NCI-H69 (cell line): ENCODE measurements at regions not wholly inside any gene's neighbourhood (a gene's known extent, or its start where the extent isn't known, plus 50 kb on each side); places are given as distances from the start of the nearest gene placed in this dataset.
"Not testable (repeated sequence)": the region's sequence is repeated elsewhere in the genome, so short reads cannot be mapped to it uniquely, and the experiment has no call there.

ENCODE experiments used
- DNase-seq: peaks from one replicate; lab custom pipeline; 2025; lab: John Stamatoyannopoulos, UW

DNA sequence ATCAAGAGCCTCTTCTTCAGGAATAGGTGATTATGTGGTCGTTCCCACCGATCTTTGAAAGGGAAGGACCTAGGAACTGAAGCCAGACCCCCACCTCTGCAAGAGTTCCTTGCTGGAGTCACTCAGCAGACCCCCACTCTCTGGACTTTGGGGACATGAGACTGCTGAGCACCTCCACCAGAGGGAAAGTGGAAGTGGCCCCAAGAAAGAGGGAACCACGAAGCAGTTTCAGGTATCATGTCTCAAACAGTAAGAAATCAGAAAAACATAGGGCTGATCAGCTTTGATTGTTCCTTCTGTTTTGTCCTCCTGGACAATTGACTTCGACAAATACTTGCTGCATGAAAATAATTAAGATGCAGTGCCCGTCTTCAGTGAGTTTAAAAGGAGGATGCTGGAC is 84.2 kb upstream of the ADORA2B start:
- not testable (repeated sequence) for DNase-seq

DNA sequence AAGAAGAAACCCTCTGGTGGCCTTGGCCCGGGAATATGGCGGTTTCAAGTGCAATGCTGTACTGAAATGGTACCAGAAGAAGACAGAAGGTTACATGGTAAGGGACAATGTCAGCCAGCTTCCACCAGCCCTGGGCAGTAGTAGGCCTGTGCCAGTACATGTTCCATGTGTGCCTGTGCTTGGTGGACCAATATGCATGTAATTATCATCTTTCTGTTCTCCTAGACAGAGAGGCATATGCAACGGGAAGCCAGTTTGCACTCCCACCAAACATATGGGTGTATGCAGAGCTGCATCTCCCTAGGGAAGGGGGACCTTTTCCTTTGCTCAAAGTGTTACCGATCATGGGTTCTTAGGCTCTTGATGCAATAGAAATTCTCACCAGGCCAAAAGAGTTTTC is 80.9 kb upstream of the ADORA2B start:
- not testable (repeated sequence) for DNase-seq

DNA sequence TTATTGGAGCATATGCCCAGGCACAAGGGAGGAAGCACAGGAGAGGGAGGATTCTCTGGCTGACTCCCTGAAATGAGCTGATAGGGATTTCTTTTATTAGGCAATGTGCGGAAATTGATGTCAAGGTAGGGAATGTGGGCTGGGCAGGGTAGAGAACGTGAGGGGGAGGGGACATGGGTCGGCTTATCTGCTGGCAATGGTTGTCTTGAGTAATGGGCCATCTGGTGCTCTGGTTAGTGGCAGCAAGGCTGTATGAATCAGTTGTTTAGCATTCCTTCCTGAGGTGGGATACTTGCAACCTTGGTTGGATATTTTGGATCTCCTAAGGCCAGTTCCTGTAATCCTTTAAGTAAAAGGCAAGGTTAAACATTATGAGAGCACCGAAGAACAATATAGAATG is 80.5 kb upstream of the ADORA2B start:
- DNase-seq: not testable (repeated sequence)

DNA sequence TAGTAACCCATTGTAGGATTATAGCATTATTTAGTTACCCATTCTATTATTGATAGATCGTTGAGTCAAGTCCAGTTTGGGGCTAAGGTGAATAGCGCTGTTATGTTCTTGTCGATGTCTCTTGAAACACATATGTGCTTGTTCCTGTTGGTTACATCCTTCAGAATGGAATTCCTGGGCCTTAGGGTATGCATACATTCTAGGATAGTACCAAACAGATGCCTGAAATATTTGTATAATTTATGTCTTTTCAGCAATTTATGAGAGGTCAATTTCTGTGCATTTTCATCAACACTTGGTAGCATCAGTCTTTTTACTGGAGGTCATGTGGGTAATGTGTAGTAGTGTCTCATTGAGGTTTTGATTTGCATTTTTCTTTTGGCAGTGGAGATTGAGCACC is 78.9 kb upstream of the ADORA2B start:
- not testable (repeated sequence) for DNase-seq

DNA sequence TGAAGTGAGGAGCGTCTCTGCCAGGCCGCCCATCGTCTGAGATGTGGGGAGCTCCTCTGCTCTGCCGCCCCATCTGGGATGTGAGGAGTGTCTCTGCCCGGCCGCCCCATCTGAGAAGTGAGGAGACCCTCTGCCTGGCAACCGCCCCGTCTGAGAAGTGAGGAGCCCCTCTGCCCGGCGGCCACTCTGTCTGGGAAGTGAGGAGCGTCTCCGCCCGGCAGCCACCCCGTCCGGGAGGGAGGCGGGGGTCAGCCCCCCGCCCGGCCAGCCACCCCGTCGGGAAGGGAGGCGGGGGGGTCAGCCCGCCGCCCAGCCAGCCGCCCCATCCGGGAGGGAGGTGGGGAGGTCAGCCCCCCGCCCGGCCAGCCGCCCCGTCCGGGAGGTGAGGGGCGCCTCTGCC is 77.6 kb upstream of the ADORA2B start:
- DNase-seq: not testable (repeated sequence)

DNA sequence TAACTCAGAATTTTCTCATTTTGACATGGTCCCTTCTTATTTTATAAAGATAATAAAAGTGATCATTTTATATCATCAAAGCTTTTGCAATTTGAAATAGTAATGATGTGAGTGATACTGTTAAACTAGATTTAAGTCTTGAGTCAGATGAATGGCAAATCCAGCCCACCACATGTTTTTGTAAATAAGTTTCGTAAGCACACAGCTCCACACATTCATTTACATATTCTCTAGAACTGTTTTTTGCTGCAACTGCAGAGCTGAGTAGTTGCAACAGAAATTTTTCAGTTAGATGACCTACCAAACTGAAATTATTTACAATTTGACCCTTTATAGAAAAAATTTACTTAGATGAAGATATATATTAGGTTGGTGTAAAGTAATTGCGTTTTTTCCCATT is 75.1 kb upstream of the ADORA2B start:
- not testable (repeated sequence) for DNase-seq

DNA sequence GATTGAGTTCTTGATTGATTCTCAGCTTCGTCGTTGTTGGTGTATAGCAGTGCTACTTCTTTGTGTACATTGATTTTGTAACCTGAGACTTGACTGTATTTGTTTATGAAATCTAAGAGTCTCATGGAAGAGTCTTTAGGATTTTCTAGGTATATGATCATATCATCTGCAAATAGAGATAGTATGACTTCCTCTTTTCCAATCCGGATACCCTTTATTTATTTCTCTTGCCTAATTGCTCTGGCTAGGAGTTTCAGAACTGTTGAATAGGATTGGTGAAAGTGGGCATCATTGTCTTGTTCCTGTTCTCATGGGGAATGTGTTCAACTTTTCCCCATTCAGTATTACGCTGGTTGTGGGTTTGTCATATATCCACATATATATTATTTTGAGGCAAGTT is 72.3 kb upstream of the ADORA2B start:
- not testable (repeated sequence) for DNase-seq

DNA sequence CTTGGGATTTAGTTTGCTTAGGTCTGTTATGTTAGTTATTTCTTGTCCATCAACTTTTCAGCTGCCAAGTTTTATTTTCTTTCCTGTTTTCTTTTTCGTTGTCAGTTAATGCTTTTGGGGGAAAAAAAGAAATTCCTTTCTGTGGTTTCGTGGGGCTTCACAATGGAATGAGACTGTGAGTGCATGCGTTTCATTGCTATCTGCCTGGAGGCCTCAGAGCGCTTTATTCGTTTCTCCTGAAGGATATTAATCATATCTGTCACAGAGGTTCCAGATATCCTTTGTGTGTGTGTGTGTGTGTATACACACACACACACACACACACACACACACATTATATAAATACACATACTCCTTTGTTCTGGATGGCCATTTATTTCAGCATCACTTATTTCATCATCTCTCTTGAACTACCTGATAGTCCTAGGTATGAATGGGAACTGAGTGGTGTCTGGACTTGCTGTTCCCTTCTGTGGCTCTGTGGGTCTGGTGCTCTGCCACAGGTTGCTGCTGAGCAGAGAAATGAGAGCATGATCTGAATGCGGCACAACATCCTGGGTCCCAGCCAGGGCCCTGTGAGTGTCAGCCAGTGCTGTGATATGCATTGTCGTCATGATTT is 66.9 kb upstream of the ADORA2B start:
- not testable (repeated sequence) for DNase-seq

DNA sequence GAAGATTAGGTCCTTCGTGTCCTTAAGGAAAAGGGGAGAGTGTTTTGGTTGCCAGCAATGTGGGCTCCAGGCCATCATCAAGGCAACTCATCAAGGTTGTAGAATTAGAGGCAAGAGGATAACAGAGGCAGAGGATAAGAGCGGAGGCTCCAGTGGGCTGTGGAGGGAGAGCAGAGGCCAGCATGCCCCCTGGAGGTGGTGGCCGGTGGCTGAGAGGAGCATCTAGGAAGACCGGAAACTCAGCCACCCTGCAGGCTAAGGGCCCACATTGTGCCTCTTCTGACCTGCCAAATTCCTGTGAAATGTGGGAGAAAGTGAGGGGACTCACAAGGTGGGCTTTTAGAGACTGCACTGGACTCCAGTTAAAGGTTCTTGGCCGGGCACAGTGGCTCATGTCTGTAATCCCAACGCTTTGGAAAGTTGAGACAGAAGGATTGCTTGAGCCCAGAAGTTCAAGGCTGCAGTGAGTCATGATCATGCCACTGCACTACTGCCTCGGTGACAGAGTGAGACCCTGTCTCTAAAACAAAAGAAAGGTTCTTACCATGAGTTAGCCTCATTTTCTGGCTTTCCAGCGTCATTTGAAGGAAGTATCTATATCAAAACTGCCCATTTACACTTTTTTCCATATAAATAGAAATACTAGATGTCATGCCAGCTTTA is 62.7 kb upstream of the ADORA2B start:
- DNase-seq: no peak

DNA sequence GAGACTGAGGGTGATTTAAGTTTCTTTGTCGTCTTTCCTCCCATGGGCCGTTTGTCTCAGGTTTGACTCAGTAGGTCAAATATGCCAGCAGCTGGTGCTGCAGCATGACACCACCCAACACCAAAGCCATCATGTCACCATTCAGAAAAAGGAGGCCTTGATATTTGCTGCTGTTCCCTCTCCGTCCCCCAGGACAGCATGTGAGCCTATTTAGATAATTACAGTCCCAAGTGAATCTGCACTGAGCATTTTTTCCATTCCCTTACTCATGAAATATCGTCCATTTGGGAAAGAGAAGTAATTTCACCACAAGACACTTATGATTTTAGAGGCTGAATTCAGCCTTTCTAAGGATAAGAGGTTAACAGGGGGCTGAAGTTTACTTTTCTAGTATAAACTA is 62.2 kb upstream of the ADORA2B start:
- DNase-seq: no peak

DNA sequence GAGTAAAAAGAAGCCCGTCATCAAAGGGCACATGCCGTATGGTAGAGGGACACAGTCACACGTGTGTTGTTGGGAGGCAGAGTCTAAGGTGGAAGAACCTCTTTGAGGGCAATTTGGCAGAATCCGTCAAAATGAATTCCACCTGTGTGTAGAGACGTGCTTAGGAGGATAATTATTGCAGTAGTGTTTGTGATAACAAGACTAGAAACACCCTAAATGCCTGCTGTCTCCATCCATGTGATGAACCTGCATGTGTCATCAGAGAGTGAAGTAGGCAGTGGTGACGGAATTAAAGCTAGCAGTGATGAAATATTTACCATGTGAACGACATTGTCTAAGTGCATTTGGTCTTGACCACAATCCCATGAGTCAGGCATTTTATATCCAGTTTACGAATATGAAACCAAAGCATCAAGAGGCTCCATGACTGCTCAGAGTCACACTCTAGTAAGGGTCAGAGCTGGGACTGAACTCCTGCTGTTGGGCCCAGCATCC is 61.3 kb upstream of the ADORA2B start:
- DNase-seq: no peak

DNA sequence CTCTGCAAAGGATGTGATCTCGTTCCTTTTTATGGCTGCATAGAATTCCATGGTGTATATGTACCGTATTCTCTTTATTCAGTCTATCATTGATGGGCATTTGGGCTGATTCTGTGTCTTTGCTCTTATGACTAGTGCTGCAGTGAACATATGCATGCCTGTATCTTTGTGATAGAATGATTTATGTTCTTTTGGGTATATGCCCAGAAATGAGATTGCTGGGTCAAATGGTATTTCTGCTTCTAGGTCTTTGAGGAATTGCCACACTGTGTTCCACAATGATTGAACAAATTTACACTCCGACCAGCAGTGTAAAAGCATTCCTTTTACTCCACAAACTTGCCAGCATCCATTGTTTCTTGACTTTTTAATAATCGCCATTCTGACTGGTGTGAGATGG is 60.2 kb upstream of the ADORA2B start:
- no peak for DNase-seq

DNA sequence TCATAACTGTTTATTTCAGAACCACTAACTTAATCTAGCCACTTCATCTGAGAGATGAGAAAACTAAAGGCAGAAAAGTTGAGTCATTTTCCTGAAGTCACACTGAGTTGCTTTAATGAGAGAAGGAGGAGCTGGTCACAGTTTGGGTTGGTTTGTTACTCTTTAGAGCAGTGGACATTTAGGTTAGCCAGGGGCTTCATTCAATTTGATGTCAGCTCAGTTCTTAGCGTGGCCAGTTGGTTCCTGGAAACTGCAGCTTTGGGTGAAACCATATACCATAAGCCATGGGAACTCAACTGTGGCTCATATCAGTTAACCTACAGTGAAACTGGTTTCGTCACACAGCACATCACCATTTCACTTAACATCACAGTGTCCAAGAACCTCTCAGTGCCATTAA is 59.2 kb upstream of the ADORA2B start:
- no peak for DNase-seq

DNA sequence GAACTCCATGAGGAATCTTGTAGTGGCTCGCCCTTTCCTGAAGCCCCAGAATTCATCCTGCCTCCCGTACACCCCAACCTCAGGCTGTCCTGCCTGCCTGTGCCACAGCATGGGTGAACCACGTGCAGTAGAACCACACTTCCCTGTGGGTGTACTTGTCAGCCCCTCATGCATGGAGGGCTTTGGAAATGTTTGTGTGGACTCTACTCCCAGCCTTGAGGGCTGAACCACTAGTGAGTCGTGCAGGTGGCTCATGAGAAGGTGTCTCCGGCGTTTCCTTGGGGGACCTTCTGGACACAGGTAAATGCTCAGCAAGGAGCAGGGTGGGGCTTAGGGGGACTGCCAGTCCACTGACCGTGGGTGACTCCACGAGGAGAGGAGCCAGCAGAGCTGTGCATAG is 58.7 kb upstream of the ADORA2B start:
- no peak for DNase-seq

DNA sequence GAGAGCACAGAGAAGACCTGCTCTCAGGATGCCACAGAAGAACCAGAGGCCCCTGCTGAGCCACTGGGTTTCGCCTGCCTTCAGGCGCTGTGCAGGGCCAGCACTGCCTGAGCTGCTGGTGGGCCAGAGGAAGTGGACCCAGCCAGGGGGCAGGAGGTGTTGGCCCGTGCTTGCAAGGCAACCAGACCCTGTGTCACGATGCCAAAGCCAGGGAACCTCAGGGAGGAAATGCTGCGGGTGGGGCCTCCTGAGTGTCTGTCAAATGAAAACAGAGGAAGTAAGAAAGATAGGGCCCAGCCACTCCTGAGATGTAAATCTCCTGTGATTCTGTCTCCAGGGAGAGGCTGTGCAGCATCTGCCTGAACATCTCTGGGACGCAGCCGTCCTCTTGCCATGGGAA is 58.1 kb upstream of the ADORA2B start:
- no peak for DNase-seq

DNA sequence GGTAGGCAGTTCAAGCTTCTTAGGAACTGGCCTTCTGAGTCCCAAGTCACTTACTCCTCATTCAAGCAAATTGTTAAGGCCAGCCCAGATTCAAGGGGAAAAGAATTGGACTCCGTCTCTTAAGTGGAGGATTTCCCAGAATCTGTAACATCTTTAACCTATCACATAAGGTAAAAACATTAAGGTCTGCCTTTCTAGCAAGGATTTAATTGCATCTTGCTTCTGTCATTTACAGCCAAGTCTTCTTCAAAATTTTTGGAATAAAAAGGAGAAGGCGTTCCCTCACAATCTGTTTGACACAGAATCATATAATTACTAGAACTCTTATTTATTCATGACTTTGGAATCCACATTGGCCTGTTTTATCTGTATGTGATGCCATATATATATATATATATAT is 56.5 kb upstream of the ADORA2B start:
- no peak for DNase-seq

DNA sequence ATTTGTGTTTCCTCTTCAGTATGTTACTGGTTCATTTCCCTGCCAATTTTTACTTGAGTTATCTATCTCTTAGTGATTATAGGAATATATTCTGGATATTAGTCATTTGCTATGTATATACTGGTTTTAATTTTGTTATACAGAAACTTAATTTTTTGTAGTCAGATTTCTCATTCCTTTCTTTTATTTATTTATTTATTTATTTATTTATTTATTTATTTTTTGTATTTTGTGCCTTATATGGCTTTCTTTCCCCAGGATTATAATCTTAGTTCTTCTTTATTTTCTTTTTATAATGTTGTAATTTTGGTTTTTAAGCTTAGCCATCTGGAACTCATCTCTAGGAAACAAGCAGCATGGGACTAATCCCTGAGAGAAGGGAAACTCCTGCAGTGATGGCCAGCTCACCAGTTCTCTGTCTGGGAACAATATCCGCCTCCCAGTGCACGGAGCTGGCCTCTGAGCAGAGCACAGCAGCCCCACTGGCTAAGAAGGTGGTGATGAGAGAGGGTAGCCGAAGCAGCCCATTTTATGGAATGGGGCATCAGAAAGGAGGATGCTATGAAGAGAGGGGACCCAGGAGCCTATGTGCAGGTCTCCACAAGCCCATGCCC is 54.5 kb upstream of the ADORA2B start:
- DNase-seq: no peak

DNA sequence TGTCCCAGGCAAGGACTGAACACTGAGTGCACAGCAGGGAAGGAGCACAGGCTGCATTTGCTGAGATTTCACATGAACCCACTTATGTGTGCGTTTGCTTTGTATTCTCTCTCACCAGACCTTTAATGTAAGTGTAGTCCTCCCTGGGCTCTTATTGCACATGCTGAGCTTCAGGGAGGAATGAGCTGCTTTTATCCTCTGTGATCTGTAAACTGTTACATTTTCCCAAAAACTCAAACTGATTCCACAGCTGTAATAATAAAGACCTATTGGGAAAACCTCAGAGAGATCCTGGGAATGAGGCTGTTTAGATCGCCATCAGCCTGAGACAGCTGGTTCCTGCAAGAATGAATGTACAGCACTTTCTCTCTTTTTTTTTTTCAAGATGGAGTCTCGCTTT is 53.6 kb upstream of the ADORA2B start:
- no peak for DNase-seq

DNA sequence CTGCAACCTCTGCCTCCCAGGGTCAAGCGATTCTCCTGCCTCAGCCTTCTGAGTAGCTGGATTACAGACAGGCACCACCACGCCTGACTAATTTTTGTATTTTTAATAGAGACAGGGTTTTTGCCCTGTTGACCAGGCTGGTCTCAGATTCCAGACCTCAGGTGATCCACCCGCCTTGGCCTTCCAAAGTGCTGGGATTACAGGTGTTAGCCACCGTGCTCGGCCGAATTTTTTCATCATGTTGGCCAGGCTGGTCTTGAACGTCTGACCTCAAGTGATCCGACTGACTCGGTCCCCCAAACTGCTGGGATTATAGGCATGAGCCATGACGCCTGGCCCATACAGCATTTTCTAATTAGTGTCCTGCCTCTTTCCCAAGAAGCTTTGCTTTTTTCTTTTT is 52.7 kb upstream of the ADORA2B start:
- DNase-seq: no peak

DNA sequence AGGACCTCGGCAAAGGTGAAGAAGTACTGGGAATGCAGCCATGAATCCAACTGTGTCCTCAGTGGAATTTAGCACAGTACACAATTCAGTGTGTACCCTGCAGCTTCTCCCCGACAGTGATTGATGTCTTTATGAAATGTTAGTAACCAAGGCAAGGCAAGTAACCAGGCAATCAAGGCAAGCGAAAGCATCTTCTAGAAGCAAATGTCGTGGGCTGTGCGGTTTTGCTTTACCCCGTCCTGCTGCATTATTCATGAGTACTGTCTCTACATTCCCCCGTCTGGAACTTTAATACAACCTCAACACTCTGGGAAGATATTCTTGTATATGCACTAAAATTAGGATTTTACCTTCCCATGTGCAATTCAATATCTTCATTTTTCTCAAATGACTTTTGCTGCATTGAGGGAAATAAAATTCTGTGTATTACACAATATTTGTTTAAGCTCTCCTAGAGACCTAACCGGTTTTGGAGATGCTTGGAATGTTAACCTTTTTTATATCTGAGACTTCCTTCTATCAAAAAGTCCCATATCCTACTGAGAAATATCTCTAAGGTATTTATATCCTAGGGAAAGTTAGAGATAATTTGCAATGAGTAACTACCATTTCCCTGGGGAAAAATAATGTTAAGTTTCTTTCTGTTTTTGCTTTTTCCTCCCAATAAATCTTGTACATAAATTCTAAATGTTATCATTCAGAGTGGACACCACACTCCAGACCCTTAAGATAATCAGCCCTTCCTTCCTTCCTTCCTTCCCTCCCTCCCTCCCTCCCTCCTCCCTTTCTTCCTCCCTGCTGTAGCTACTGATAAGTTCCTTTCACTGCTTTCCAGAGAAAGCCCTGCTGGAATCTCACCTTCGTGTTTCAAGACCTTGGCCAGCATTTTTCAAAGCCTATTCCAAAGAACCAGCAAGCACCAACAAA is 51.9 kb upstream of the ADORA2B start:
- DNase-seq: peak; percentile 5

DNA sequence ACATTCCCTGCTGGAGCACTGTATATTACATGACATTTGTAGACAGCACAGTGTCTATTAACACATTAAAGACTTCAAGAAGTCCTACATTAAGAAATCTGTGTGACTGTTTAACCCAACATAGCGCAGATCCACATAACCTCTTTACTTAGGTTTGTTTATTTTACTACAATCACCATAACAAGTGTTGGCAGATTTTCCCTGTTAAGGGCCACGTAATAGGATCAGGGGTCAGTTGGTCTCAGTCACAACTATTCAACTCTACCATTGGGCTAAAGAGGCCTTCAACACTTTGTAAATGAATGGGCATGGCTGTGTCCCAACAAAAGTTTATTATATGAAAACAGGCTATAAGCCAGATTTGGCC is 51.3 kb upstream of the ADORA2B start:
- DNase-seq: no peak

DNA sequence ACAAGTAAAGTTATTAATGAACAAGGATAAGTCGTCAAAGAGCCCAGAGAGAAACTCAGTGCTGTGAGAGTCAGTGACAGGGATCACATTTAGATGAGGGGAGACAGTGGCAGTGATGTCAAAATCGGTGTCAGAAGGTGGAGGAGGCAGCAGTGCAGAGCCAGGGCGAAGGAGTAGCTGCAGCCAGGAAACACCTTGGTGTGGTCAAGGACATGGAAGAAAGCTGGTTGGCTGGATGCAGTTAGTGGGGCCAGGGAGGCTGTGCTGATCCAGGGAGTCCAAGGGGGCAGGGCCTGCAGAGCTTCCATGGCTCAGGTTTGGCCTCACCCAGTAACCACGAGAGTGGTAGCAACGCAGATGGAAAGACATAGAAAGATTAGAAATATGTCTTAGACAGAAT is 50.7 kb upstream of the ADORA2B start:
- DNase-seq: no peak
